Left renal cortex interstitium (tissue), 4 donors: ENCODE measurements at regions not wholly inside any gene's neighbourhood (a gene's known extent, or its start where the extent isn't known, plus 50 kb on each side); places are given as distances from the start of the nearest gene placed in this dataset.
"Not testable (repeated sequence)": the region's sequence is repeated elsewhere in the genome, so short reads cannot be mapped to it uniquely, and the experiment has no call there.

ENCODE experiments used
- DNase-seq, 4 donors: peaks; one replicate each; pipeline ENCODE4 v3.0.0-alpha.2; 2013; ENCODE audit warnings: low read depth in 4 of 4, low spot score in 2 of 4, missing footprints in 1 of 4

DNA sequence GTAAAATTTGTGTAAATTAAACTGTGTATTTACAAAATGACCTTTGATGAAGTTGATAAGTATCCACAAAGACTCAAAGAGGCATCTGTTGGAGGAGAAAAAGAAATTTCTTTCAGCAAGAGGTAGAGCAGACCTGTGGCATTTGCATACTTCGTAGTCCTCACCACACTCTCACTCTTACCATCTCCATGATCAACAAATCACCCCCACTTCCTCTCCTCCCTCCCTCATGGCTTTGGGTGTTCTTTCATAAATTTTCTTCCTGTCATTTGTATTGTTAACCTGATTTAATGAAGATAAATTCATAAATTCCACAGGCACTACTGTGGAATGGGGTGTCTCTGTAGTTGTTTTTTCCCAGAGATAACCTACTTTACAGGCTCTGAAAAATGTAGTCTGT lies 366.5 kb downstream of the ZNF674 start:
- DNase-seq, result no peak

DNA sequence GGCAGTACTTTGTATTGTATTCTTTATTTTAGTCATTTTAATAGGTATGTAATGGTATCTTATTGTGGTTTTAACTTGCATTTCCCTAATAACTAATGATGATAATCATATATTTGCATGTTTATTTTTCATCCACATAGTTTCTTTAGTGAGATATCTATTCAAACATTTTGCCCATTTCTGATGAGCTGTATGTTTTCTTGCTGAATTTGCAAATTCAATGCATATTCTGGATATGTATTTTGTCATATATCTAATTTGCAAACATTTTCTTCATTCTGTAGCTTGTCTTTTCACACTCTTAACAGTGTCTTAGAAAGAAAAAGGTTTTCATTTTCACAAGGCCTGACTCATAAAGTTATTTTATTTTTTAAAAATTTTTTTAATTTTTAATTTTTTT lies 372.1 kb downstream of the ZNF674 start:
- no peak for DNase-seq

DNA sequence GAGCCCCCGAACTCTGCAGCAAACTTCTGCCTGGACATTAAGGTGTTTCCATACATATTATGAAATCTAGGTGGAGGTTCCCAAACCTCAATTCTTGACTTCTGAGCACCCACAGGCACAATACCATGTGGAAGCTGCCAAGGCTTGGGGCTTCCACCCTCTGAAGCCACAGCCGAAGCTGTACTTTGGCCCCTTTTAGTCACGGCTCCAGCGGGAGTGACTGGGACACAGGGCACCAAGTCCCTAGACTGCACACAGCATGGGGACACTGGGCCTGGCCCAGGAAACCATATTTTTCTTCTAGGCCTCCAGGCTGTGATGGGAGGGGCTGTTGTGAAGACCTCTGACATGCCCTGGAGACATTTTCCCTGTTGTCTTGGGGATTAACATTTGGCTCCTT lies 373.8 kb downstream of the ZNF674 start:
- DNase-seq, result not testable (repeated sequence)

DNA sequence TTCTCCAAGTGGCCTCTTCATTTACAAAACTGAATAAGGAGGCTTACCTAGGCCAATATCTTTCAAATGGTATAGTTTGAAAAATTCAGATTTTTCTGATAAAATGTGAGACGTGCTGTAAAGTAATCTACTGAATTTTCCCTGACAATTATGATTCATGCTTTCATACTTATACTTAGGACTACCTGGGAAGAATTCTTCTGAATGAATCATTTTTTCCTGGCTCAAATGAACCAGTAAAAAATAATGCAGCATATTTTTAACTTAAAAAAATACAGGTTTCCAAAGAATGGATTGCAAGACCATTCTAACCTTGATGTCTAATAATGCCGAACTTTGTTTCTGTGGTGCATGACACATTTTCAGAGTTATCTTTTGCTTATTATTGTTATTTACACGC lies 375.4 kb downstream of the ZNF674 start:
- DNase-seq, result no peak

DNA sequence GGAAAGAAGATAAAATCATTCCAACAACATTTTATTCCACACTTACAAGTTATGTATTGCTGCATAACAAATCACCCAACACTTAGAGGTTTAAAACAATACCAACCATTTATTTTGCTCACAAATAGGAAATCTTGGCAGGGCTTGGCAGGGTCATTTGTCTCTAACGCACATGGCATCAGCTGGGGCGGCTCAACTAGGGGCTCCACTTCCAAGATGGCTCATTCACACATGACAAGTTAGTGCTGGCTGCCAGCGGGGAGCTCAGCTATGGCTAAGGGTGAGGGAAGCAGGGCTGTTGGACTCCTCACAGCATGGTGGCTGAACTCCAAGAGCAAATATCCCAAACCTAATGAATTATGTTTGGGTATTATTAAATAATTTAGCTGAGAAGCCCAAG lies 377.0 kb downstream of the ZNF674 start:
- no peak for DNase-seq

DNA sequence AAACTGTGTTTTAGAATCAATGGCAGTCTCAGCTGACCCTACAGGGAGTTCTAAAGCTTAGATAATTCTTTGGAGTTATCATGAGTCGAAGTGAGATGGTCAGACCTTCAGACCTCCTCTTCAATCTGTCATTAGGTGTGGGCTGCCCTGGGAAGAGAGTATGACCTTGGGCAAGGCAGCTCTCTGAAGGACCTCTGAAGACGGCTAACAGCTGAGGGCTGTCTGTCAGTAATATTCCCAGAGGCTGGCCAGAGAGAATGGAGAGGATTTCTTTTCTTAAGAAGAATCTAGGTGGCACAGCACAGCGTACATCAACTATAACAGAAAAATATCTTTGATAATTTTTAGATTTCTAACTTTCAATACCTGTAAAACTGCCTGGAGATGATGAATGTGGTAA lies 379.4 kb downstream of the ZNF674 start:
- no peak for DNase-seq

DNA sequence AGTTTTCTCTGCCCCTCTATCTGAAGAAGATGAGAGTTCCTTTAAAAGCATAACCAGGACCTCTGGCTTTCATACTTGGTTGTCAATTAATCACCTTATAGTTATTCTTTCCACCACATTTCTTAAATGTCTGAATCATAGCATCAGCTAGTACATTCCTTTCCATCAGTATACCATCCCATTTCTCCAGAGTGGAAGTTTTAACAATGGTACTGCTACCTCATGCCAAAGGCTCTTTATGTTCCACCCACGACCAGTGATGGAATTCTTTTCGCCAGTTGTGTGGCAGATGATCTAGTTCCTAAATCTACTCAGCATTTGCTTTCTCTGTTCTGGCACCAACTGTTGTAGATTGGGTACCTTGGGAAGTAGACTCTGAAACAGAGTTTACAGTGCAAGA lies 379.8 kb downstream of the ZNF674 start:
- DNase-seq, result no peak

DNA sequence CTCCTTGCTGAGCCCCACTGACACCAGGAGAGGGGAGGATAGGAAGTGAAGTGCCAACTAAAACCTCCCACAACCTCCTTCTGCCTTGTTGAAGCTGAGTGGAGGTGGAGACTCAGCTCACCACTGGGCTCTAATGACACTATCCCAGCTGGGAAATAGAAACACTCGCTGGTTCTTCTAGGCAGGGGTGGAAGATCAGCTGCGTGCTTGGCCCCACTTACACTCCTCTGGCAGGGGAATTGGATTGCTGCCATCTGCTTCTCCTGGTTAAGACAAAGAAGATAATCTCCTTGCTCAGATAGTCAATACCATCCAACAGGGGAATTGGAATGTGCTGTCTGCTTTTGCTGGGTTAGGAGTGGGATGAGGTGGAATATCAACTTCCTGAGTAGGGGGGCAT lies 392.5 kb downstream of the ZNF674 start:
- DNase-seq, result no peak

DNA sequence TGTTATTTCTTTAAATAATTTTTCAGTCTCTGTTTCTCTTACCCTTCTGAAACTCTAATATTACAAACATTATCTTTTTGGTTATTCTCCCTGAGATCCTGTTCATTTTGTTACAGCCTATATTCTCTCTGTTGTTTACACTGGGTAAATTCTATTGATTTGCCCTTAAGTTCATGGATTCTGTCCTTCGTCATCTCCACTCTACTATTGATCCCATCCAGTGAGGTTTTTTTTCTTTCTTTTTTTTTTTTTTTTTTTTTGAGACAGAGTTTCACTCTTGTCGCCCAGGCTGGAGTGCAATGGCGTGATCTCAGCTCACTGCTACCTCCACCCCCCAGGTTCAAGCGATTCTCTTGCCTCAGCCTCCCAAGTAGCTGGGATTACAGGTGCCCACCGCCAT lies 393.9 kb downstream of the ZNF674 start:
- not testable (repeated sequence) for DNase-seq

DNA sequence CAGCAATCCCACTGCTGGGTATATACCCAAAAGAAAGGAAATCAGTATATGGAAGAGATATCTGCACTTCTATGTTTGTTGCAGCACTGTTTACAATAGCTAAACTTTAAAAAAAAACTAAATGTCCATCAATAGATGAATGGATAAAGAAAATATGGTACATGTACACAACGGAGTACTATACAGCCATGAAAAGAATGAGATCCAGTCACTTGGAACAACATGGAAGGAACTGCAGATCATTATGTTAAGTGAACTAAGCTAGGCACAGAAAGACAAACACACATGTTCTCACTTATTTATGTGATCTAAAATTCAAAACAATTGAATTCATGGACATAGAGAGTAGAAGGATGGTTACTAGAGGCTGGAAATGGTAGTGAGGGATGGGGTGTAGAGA lies 400.7 kb downstream of the ZNF674 start:
- DNase-seq, result no peak

DNA sequence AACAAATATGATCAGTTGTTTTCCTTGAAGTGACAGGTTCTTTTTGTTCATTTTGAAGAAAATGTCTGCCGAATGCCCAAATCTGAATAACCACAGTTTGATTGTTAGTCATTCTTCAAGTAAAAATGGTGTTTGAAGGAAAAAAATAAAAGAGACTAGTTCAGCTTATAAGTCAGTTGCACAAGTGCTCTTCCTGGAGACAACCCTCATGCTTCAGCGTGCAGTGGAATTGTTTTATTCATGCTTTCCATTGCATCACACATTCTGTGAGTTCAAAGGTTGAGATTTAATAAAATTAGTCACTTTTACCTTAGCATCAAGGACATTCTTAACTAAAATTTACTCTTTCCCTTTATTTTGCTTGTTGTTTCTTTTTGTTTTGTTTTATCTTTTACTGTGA lies 404.9 kb downstream of the ZNF674 start:
- DNase-seq, result no peak

DNA sequence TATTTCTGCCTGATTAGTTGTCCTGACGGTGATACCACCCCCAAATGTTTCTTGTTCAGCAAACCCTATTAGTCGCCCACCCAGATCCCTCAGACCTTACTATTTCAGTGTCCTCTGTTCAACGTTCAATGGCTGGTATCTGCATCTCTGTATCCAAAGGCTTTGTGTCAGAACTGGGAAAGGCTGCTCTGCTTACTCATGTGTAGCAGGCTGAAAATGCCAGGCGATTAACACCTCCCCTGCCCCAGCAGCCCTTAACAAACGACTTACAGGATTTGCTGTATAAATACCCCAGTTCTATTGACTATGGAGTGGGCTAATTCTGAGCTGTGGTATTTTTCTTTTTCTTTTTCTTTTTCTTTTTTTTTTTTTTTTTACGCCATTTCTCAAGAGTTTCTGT lies 415.0 kb downstream of the ZNF674 start:
- peak in 1 of 4 donors; percentile 1 for DNase-seq

DNA sequence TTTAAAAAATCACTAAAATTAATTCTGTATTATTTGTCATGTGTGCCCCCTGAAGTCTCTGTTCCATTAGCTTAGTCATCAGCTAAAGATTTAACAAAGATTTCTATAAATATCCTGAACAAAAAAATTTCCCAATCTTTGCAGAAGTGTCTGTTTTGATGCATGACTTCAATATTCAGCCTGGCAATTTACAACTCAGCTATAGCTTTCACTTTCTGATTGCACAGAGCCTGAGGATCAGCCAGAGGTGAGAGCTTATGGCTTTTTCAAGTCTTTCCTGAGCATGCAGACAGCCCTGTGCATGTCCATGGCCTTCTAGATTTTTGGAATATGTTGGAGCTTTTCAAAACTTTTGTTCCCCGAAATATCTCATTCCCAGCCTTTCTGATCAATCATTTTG lies 420.1 kb downstream of the ZNF674 start:
- no peak for DNase-seq

DNA sequence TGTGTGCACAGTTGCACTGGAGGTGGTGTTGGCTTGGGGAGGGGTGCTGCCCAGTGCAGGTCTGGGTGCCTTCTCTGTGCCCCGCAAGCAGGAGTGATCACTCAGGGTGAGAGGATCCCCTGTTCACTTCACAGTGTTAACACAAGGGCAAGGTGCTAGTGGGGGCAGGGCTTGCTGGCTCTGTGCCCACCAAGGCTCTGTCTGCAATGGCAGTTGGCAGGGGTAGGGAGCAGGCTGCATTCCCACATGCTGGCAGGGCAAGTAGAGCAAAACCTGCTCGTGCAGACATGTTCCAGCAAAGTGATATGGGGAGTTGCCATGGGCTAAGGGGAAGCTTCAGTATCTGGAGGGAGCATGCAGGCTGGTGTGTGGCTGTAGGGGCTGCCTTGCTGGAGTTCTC lies 428.0 kb downstream of the ZNF674 start:
- DNase-seq, result no peak

DNA sequence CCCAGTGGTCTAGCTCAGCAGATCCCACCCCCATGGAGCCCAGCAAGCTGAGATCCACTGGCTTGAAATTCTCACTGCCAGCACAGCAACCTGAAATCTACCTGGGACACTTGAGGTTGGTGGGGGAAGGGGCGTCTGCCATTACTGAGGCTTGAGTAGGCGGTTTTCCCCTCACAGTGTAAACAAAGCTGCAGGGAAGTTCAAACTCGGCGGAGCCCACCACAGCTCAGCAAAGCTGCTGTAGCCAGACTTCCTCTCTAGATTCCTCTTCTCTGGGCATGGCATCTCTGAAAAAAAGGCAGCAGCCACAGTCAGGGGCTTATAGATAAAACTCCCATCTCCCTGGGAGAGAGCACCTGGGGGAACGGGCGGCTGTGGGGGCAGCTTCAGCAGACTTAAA lies 457.9 kb downstream of the ZNF674 start:
- DNase-seq, result not testable (repeated sequence)

DNA sequence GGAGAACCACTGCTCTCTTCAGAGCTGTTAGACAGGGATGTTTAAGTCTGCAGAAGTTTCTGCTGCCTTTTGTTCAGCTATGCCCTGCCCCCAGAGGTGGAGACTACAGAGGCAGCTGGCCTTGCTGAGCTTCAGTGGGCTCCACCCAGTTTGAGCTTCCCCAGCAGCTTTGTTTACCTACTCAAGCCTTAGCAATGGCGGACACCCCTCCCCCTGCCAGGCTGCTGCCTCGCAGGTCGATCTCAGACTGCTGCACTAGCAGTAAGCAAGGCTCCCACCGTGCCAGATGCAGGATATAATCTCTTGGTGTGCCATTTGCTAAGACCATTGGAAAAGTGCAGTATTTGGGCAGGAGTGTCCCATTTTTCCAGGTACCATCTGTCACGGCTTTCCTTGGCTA lies 465.1 kb downstream of the ZNF674 start:
- not testable (repeated sequence) for DNase-seq

DNA sequence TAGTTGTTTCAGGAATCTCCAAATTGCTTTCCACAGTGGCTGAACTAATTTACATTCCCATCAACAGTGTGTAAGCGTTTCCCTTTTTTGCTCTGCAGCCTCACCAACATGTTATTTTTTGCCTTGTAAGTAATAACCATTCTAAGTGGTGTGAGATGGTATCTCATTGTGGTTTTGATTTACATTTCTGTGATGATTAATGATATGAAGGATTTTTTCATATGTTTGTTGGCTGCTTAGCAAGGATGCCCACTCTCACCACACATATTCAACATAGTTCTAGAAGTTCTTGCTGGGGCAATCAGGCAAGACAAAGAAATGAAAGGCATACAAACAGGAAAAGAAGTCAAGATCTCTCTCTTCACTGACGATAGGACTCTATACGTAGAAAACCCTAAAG lies 472.4 kb downstream of the ZNF674 start:
- no peak for DNase-seq

DNA sequence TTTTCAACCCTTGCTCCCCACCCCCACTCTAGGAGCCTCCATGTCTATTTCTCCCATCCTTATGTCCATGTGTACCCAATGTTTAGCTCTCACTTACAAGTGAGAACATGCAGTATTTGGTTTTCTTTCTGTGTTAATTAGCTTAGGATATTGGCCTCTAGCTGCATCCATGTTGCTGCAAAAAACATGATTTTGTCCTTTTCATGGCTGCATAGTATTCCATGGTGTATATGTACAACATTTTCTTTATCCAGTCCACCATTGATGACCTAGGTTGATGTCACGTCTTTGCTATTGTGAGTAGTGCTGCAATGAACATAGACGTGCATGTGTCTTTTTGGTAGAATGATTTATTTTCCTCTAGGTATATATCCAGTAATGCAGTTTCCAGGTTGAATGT lies 472.8 kb downstream of the ZNF674 start:
- DNase-seq, result no peak

DNA sequence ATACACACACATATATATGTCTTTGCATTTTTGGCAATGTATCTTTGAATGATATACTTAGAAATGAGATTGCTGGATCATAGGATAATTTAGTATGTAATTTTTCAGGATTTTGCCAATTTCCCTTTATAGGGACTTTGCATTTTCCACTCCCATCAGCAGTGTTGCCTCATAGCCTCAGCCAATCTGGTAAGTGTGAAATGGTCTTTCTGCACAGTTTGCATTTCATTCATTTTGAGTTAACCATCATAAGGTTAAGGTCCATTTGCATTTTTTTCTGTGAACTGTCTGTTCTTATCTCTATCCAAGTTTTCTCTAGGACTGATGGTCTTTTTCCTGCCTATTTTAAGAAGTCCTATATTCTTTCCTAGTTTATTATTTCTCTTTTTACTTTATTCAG lies 474.8 kb downstream of the ZNF674 start:
- no peak for DNase-seq

DNA sequence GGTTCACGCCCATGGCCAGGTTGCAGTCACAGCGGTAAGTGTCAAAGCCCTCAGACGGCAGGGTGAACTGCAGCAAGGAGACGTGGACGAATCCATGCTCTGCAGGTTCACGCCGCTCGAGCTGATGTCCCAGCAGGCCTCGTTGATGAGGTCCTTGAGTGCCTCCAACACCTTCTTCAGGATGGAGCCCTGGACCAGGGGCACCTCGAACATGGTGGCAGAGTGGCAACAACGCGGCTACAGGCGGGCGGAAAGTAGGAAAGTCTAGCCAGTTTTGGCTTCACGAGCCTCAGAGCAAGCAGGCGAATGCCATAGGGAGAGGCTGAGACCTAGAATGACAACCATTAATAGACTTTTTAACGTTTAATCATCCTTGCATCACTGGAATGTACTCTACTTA lies 485.9 kb downstream of the ZNF674 start:
- no peak for DNase-seq

DNA sequence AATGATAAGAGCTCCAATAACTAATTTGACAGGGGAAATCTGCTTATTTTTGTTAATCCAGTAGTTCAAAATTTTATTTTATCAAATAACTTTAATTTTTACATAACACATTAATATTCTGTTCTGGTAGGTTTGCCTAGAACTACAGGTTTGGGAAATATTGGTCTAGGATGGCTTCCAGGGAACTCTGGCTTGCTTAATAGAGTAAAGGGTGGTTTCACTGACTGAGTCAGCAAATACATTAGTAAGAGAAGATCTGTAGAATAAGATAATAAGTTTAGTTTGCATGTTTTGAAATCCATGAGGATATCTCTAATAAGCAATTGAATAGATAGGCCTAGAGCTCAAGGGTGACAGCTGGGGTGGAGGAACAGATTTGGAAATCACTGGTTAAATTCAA lies 500.7 kb downstream of the ZNF674 start:
- DNase-seq, result no peak

DNA sequence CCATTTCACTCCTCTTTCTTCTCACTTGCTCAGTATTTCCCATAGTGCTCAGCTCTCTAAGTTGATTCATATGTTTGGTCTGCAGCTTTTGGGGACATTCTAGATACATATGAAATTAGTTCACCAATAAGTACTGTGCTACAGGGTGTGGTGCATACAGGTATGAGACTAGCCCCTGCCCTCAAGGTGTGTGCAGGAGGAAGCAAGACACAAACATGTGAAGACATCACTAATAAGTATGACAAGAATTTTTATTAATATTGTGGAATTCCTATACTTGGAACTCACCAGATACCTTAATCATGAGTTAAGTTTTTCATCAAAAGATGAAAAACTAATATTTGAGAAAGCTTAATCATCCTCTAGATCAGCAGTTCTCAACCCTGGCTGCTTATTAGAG lies 505.2 kb downstream of the ZNF674 start:
- DNase-seq, result no peak

DNA sequence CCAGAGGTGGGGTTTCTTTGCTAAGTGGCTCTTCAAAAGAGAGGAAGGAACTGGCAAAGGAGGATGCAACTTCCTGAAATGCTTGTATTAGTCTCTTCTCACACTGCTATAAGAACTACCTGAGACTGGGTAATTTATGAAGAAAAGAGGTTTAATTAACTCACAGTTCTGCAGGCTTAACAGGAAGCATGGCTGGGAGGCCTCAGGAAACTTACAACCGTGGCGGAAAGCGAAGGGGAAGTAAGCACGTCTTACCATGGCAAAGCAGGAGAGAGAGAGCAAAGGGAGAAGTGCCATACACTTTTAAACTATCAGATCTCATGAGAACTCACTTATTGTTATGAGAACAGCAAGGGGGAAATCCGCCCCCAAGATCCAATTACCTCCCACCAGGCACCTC lies 505.7 kb downstream of the ZNF674 start:
- DNase-seq, result no peak

DNA sequence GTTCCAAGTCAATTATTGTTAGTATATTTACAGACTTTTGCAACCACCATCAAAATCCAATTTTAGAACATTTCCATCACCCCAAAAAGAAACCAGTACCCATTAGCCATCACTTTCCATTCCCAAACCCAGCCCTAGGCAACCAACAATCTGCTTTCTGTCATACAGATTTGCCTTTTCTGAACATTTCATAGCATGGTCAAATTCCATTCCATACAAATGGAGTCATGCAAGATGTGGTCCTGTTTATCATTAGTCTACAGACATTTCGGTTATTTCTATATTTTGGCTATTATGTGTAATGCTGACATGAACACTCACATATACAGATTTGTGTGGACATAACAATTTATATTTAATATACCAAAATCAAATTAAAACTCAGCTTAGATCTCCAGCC lies 508.7 kb downstream of the ZNF674 start:
- DNase-seq, result no peak
